ENCODE measurements at regions not wholly inside any gene's neighbourhood (a gene's known extent, or its start where the extent isn't known, plus 50 kb on each side); places are given as distances from the start of the nearest gene placed in this dataset.
"Not testable (repeated sequence)": the region's sequence is repeated elsewhere in the genome, so short reads cannot be mapped to it uniquely, and the experiment has no call there.

- no peak for DNase-seq (ENCODE audit: low spot score)
Measured at GRCh38 chr2:219727771-219728429, 100.5 kb downstream of the SLC4A3 start.

- no peak for DNase-seq (ENCODE audit: low spot score)
Measured at GRCh38 chr2:219728991-219729487, 101.6 kb downstream of the SLC4A3 start.

DNA sequence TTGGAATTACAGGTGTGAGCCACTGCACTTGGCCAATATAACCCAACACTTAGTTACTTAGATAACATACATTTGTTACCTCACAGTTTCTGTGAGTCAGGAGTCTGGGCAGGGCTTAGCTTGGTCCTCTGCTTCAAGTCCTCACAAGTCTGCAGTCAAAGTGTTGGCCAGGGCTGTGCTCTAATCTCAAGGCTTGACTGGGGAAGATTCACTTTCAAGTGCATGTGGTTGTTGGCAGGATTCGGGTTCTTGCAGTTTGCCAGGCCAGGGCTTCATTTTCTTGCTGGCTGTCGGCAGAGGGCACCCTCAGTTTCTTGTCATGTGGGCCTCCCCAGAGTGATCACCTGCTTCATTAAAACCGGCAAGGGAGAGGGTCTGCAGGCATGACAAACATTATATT, 103.7 kb downstream of the SLC4A3 start:
- DNase-seq (ENCODE audit: low spot score): no peak

GRCh38 chr2:219733106-219733505, 105.7 kb downstream of the SLC4A3 start:
- no peak for DNase-seq (ENCODE audit: low spot score)

DNA sequence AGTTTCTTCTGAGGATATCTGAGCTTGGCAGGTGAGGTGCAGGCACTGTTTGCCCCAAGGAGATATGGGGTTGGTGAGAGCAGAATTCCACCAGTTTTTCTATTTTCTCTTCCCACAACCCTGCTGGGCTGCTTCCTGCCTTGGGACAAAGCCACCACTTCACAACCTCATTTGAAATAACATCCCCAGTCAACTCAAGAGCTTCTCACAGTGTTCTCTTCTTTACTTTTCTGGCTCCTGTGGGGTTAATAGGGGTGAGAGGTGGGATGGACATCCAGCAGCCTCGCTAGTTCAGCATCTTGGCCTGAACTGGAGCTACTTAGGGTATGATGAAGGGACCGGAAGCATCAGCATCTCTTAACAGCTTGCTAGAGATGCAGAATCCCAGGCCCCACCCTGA, 106.3 kb downstream of the SLC4A3 start:
- DNase-seq (ENCODE audit: low spot score): no peak

DNA sequence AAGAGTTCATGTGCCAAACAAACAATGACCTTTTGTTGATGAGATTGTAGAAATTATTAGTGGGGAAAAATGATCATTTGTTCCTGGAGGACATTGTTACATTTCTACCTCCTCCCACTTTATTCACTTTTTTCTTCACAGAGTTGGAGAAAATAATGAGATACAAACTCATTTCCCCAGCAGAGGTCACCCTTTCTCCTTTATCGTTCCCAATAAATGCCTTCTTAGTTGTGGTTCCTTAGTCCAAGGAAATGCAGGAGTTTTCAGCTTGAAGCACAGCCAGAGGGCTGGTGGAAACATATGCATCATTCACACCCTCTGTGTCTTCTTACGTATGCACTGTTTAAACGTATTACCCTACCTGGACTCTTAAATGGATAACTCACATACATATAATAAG, 108.8 kb downstream of the SLC4A3 start:
- DNase-seq (ENCODE audit: low spot score): peak; percentile 42

DNA sequence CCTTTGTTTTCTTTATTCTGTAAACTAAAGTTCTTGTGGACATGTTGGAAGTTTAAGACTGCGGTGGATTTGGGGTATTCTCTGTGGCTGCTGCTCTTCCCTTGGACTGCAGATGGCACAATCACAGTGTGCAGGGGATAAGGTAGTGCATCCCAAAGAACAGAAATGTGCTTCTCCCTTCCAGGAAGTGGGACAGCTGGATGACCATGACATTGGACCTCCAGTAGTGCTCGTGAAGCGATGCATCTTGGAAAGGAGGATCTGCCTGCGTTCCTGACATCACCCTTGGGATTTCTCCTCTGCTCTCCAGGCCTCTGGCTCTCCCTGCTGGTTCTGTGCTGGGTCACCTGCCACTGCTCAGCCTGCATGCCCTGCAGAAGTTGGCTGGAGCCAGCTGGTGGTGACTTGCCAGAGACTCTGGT, 109.9 kb downstream of the SLC4A3 start:
- DNase-seq (ENCODE audit: low spot score): no peak

- no peak for DNase-seq (ENCODE audit: low spot score)
Measured at GRCh38 chr2:219739066-219739465, 111.6 kb downstream of the SLC4A3 start.

- no peak for DNase-seq (ENCODE audit: low spot score)
Measured at GRCh38 chr2:219739866-219740440, 112.5 kb downstream of the SLC4A3 start.

DNA sequence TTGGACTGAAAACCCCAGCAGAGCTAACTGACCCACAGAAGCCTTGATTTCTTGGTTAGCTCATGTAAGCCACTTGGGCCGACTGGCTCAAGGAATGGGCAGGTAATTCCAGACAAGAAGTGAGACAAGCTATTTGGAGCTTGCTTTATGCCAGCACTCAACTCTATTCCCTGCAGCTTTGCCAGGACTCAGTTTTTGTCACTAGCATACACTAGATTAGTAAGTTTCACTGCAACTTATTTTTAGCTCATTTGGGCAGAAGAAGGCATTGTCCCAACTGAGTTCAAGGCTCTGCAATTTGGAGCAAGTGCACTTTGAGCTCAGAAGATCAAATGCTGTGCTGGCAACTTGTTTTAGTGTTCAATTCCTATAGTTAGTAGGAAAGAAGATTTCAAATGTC, 116.1 kb downstream of the SLC4A3 start:
- DNase-seq (ENCODE audit: low spot score): no peak

DNA sequence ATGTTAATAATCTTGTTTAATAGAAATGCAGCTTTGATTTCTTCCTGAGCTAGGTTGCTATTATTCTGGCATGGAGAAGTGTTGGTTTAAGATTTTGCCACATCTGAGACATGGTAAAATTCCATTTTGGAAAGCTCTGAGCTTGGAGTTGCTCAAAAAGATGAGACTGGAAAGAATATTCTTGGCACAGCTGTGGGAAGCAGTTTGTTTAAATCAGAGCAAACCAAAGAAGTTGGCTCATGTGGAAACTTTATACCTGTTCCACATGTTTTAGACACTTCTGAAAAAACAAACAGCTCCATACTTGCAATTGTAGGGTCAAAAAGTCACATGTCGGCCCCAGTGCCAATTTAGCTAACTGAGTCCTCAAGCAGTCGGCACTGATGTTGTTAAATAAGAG, 116.6 kb downstream of the SLC4A3 start:
- DNase-seq (ENCODE audit: low spot score): no peak

DNA sequence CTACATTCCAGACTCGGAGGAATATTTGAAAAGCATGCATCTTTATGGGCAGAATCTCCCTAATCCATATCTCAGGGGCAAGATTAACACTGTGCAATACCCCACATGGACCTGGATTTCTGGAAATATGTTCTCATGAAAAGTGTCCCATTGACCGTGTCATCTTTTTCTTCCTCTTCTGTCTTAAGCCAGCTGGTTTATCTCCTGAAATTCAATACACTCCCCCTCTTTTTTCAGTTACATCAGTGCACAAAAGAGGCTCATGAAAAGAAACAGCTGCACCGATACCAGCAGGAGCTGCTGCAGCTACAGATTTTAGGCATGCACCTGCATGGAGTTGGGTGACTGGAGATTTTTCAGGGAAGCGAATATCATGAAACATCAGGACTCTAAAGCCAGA, 117.2 kb downstream of the SLC4A3 start:
- DNase-seq (ENCODE audit: low spot score): no peak

DNA sequence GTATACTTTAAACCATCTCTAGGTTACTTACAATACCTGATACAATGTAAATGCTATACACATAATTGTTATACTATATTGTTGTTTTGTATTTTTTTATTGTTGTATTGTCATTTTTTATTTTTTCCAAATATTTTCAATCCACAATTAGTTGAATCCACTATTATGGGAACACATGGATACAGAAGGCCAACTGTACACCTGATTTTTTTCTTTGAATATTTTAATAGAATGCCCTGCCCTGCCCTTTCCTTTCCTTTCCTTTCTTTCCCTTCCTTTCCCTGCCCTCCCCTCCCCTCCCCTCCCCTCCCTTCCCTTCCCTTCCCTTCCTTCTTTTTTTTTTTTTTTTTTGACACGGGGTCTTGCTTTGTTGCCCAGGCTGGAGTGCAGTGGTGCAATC, 120.2 kb downstream of the SLC4A3 start:
- no peak for DNase-seq (ENCODE audit: low spot score)

DNA sequence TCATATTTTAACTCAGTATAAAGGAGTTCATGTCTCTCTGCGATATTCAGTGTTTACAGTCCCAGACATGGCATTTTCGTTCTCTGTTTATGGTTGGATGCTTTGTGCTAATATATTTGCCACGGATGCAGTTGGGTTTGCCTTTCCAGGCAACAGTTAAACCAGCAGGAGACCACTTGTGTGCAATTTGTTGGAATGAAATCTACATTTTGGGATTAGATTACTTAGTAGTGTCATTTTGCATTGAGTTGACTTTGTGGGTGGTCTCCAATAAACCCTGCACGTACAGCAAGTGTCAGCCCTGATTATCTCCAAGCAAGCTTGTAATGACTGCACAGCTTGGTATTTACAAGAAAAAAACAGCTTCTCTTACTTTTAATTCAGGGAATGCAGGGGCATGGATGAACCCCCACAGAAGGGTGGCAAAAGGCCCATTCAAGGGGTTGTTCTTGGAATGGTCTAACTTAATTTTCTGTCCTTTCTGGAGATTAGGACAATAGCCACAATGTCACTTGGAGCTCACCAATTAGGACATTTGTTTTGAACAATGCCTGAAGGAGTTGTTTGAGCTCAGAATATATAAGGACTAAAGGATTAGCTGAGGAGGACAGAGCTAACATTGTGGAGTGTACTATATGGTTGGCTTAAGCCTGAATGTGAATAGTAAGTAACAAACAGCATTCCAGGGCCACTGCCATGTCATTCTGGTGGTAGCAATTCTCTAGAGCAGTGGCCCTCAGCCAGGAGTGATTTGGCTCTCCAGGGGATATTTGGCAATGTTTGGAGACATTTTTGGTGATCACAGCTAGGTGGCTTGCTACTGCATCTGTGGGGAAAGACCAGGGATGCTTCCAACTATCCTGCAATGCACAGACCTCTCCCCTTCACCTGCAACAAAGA, 121.5 kb downstream of the SLC4A3 start:
- DNase-seq (ENCODE audit: low spot score): no peak

- DNase-seq (ENCODE audit: low spot score): not testable (repeated sequence)
Measured at GRCh38 chr2:219751121-219751520, 123.7 kb downstream of the SLC4A3 start.

DNA sequence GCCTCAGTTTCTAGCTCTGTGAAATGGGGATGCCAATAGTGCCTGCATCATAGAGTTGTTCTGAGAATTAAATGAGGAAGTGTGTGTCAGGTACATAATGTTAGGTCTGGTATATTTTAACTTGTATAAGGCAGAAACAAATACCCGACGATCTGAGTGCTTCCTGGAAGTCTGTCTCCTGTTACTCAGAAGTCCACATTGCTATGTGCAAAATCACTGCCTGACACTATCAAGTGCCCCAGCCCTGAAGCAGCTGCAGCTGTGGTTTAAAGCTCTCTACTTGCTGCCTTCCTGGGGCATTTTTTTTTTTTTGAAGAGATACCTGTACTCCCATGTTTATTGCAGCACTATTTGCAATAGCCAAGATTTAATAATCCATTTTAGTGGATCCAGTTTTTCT, 125.3 kb downstream of the SLC4A3 start:
- DNase-seq (ENCODE audit: low spot score): no peak

DNA sequence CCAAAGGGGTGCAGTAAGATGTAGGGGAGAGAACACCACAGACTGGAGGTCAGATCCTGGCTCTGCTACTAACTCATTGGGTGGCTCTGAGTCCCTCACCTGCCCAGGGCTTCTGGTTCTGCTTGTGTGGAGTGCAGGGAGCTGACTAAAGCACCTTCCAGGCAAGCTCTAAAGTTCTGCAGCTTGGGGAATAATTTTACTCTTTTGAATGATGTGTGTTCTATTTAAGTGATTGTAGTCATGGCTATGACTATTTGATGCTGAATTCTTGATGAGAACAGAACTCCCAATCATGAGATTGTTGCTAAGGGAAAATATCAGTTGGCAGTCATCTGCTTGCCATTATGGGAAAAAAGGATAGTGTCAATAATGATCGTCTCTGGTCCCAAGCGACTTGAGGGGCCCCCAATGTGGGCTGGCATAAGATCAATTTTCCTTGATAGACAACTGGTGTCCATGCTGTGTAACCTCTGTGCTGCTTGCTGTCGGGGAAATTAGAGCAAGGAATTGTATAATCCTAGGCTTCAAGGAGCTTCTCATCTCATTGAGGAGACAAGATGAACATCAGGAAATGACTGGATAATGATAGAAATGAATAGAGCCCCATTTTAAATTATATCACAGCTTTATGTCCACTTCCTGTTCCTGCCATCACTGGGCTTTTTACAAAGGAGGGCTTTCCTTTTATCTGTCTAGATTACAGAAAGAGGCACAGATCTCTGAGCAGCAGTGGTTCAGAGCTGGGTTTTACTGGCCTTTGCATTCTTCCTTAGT, 131.7 kb downstream of the SLC4A3 start:
- DNase-seq (ENCODE audit: low spot score): peak; percentile 58

- DNase-seq (ENCODE audit: low spot score): no peak
Measured at GRCh38 chr2:219759801-219760200, 132.4 kb downstream of the SLC4A3 start.

- no peak for DNase-seq (ENCODE audit: low spot score)
Measured at GRCh38 chr2:219765231-219765911, 137.9 kb downstream of the SLC4A3 start.

DNA sequence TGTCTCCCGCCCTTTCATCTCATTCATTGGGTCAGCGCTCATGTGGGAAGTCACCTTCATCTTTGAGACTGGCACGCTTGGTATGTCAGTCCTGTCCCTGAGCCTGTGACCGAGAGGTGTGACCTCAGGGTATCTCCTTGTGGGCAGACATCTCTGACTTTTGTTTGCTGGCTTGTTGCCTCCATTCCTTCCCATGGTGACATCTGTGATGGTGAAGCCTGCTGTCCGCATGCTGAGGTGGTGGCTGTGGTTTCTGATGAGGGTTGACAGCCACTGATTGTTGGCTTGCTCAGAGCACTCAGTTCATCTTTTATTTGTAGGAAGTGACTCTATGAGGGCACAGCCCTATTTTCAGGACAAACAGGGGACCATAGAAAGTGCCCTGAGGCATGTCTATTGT, 139.2 kb downstream of the SLC4A3 start:
- DNase-seq (ENCODE audit: low spot score): no peak

- DNase-seq (ENCODE audit: low spot score): peak; percentile 52
Measured at GRCh38 chr2:219769090-219769910, 141.9 kb downstream of the SLC4A3 start.

All from putamen (tissue), 1 donor.